SK-MEL-5 (cell line): ENCODE measurements at regions not wholly inside any gene's neighbourhood (a gene's known extent, or its start where the extent isn't known, plus 50 kb on each side); places are given as distances from the start of the nearest gene placed in this dataset.

ENCODE experiments used
- DNase-seq: peaks from one replicate; pipeline ENCODE4 v3.0.0-alpha.2; 2016; ENCODE audit warnings: low read depth, low spot score
- in situ Hi-C: cut with HindIII; loops from 2 replicates; pipeline ENCODE4 v1.10.0; 2016; ENCODE audit warnings: low sequenced_read_pairs, high pct_unique_total_duplicates, low pct_unique_long_range_greater_than_20kb

DNA sequence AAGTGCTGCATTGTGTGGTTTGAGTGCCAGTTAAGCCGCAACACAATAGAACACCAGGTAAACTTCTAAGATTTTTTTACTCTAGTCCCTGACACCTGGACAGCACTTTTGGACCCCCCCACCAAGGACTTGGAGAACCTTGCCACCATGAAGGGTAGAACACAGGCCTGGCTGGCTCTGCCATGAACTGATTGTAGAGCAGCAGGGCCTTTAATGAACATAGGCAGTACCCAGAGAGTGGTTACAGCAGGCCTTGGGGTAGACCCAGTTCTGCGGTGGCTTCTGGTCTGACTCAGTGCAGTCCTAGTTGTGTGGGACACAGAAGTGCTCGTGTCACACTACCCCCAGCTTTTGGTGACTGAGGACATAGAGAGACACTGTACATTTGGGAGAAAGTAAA lies 648.3 kb downstream of the PCDH19 start:
- in situ Hi-C loops = no loop called here
- no peak for DNase-seq

DNA sequence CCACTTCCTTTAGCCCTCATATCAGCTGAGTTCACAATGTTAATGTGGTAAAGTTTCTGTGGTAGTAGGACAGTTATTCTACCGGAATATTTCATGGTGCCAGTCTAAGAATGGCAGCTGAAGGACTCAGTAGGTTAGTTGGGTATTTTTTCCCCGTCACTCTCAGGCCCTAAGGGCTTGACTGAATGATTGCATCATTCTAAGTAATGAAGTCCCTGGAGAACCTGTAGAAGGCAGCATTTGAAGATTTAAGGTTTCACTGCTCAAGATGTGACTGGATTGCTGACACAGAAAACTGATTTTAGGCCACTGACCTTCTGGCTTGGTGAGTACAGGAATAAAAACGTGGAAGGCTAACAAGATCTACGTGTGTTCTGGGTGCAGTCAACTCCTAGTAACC lies 657.3 kb downstream of the PCDH19 start:
- in situ Hi-C loops = no loop called here
- peak; percentile 1 for DNase-seq

DNA sequence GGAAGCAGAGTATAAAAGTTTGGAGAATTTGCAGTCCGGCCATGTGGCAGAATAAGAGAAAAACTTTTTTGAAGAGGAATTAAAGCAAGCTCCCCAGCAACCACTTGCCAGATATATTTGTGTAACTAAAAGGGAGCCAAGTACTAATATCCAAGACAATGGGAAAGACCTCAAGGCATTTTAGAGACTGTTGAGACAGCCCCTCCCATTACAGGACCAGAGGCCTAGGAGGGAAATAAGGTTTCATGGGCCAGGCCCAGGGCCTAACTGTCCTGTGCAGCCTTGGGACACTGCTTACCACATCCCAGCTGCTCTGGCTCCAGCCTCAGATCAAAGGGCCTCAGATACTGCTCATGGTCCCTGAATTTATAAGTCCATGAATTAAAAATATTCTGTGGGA lies 659.4 kb downstream of the PCDH19 start:
- in situ Hi-C loops = no loop called here
- DNase-seq = no peak

DNA sequence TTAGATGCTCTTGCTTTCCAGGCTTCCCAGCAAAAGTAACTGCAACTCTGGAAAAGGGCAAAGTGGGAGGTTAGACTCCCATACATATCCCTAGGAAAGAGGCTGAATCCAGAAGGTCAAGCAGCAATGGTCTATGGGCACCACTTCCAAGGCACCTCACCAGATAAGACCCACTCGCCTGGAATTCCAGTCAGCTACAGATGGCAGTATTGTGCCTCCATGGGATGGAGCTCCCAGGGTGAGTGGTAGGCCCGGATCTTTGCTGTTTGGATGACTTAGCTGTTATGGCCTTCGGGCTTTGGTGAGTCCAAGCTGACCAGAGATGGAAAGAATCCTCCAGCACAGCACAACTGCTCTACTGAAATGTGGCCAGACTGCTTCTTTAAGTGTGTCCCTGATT lies 688.0 kb downstream of the PCDH19 start:
- DNase-seq = peak; percentile 26
- in situ Hi-C loops = no loop called here

DNA sequence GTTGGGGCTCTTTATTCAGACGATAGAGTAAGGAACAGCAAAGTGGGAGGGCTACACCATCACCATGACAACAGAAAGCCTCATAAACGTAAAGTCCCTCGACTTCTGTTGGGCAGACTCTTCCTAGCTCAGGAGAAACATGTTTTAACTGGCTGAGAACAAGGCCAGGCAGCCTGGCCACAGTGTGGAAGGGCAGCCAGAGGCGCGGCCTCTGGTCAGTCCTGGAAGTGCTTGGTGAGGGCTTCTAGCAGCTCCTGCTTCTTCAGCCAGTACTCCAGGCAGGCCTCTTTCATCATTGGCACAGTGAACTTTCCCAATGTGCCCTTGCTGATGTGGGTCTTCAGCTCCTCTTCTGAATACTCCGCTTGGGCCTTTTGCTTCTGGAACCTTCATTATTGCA lies 690.9 kb downstream of the PCDH19 start:
- in situ Hi-C loops = no loop called here
- DNase-seq = peak; percentile 0

DNA sequence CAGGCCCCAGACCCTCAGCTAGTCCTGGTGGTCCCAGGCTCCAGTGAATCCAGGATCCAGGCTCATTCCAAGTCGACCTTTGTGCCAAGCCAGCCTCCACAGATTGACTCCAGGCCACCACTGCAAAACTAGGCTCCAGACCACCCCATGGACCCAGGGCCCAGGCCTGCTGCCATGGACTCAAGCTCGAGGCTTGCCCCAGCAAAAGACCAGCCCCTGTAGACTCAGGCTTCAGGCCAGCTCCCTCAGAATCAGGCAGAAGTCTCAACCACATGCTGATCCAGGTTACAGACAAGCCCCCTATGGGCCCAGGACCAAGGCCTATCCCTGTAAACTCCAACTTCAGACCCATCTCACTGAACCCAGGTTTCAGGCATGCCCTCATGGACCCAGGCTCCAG lies 692.4 kb downstream of the PCDH19 start:
- in situ Hi-C loops = no loop called here
- DNase-seq = no peak

DNA sequence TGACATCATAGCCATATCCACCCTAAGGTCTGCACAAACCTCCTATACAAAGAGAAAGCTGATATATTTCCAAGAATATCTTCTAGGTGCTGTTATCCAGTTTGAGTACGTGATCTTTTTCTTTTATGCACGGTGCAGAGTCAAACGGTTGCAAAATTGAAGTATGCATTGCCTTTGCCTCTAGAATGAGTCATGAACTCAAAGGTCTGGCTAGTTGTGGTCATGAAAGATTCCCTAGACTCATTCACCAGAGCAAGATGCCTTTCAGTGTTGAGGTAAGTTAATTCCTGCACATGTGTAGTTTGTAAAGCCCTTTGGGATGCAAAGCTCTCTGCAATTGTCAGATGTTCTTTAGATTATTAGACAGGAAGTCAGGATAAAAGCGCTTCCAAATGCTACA lies 704.4 kb downstream of the PCDH19 start:
- no peak for DNase-seq
- in situ Hi-C loops = no loop called here

DNA sequence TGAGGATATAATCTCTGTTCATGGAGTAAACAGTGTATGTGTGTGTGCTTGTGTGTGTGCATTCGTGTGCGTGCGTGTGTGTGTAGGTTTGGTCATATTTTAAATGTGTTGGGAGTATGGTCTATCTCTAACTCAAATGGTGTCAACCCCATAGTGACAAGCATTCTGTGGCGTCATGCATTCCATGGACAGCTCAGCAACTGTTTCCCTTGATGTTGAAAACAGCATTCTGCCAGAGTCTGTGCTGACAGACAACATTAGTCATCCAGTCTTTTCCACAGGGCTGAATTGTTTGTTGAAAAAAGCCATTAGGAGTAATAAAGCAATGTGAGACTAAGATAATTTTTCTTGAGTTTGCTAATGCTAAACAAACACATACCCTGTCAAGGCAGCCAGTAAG lies 706.6 kb downstream of the PCDH19 start:
- in situ Hi-C loops = no loop called here
- DNase-seq = no peak

DNA sequence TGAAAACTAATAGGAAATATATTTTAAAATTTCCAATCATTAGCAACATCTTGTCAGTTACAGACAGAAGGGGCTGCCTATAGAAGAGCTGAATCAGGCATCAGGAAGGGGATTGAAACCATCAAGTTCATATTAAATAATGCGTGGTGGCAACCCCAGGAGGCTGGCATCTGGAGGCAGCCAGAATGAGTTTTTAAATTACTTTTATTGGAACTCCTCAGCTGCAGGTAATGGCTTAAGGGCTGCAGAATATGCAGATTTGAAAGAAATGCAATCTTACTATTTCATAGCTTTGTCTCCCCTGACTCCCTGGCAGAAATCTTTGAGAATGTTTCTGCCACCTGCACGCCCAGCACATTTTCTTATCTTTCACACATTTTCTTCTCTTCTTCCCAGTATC lies 711.6 kb downstream of the PCDH19 start:
- in situ Hi-C loops = no loop called here

DNA sequence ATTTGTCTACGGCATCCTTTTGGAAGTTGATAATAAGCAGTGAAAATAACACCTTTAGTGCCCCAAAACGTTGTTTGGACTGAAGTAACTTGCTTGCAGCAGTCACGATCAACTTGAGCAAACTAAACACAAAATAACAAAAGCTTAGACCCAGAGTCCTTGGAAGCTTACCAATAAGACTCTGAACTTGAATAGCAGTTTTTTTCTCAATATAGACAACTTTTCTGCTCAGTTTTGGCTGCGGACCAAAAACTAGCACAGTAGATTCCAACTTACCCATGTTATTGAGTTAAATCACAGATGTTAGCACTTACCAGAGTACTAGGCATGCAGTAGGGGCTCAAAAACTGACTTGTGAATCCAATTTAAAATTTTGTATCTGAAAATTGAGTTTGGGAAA lies 746.9 kb downstream of the PCDH19 start:
- in situ Hi-C loops = no loop called here

More for the DNA sequence above, 711.6 kb downstream of the PCDH19 start:
- DNase-seq = no peak

DNA sequence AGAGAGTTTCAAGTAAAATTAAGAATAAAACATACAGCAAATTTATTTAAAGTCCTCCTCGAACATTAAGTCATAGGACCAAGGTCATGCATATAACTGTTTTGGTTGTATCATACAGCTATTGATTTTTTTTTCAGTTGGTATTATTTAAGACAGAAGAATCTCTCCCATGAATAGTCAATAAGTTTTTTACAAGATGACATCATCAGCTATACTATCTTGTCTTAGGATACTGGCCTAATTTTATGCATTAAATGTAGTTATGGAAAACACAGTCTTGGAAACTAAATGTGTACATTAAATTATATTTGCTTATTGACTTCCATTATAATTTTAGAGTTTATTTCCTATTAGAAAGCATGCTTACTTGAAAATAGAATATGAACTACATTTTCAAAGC lies 755.9 kb downstream of the PCDH19 start:
- DNase-seq = no peak
- in situ Hi-C loops = no loop called here

More for the DNA sequence above, 746.9 kb downstream of the PCDH19 start:
- DNase-seq = no peak

DNA sequence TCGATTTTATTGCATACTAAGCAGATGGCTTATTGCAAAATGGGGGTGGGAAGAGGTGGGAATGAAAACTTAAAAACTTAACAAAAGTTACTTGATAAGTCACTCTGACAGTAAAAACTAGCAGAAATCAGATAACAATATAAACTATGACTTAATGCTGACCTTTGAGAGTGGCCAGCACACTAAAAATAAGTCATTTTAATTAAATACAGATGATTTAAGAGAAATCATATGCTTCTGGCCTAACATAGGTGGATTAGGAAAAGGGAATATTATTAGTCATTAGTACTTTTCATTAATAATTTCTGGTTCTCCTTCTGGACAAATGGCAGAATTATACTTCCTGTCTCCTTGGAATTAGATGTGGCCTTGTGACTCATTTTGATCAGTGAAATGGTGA lies 756.7 kb downstream of the PCDH19 start:
- in situ Hi-C loops = no loop called here

DNA sequence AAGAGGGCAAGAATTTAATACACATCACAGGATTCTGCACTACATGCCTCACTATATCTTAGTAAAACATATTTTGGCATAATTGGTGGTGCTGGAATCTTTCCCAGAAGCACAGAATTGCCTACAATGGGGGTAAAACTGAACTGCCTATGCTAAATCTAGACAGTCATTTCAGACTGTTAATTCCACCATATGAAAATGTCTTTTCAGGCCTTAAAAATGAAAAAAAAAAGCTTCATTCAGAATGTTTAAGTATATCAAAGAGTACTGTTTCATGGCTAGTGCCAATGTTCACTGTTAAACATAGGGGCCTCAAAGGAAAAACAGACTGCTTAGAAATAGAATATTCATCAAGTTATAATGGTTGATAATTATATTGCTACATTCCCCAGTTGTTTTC lies 797.0 kb downstream of the PCDH19 start:
- in situ Hi-C loops = no loop called here
- DNase-seq = no peak

More for the DNA sequence above, 756.7 kb downstream of the PCDH19 start:
- no peak for DNase-seq

DNA sequence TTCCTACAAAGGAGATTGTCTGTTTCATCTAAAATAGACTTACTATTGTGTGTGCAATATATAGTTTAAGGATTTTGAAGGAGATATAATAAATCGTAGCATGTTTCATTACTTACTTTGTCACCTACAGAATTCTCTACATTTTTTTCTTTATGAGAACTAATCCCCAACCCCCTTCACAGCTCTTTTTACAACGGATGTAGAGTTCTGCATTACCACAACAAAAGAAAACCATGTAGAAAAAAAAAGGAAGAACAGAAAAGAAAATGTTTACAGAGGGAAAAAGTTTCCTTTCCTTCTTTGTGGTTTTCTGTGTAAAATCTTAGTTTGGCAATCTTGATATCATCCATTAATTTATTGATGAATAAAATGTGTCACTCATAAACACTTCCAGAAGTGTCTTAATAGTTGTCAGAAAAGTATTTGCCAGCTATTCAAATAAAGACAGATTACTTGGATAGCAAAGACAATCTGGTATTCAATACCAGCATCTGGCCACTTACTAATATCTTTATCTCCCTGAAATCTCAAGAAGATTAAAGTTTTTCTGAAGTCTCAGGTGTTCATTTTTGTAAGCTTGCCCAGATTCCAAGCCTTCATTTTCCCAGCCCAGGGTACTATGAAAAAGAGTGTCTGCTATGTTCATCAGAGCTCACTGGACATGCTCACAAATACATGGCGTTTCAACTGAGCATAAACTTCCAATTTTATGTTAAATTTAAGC lies 806.8 kb downstream of the PCDH19 start:
- in situ Hi-C loops = no loop called here
- DNase-seq = no peak

DNA sequence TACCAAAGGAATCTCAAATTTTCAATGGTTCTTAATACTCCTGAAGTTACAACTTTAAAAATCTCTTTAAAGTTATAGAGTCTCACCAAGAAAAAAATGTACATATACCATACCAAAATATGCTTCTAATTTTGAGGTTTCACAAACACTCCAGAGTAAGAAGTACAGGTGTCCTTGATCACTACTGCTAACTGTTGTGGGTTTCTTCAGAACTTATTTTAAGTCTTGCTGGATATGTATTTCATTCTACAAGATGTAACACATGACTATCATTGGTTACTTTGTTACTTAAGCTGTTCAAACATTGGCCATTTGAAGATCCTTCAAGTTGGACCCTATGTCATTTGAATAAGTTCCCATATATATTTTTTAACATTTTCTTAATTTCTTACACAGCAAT lies 808.0 kb downstream of the PCDH19 start:
- no peak for DNase-seq
- in situ Hi-C loops = no loop called here

DNA sequence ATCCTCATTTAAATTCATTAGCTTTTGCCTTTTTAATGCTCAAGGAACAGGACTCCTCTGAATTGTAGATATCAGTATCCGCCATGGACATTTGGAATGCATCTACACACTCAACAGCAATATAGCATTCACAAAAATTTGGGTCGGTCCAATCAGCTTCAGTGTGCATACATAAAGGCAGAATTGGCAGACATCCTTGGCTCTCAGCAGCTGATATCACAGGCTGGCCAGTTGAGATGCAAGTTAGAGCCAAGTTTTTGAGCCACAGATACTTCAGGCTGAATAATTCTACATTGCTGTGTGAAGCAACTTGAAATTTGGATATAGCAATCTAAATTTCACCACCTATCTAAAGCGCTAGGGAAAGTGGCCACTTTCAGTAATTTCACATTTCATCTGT lies 821.1 kb downstream of the PCDH19 start:
- no peak for DNase-seq
- in situ Hi-C loops = no loop called here

DNA sequence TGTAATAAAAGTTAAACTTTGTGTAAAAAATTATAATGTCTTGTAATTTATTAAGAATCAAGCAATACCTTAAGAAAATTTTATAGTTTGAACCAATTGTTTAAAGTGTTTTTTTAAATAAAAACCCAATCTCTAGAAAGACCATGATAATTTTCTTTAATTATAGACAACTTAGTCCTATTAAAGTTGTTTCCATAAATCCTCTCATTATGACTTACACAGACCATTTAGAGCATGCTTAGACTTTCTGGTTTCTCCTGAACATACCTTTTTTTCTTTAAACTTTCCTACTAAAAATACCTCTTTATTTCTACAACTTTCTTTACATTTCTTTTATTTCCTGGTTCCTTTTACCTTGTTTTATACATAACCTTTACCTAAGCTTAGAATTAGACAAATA lies 837.4 kb downstream of the PCDH19 start:
- in situ Hi-C loops = no loop called here
- DNase-seq = no peak

DNA sequence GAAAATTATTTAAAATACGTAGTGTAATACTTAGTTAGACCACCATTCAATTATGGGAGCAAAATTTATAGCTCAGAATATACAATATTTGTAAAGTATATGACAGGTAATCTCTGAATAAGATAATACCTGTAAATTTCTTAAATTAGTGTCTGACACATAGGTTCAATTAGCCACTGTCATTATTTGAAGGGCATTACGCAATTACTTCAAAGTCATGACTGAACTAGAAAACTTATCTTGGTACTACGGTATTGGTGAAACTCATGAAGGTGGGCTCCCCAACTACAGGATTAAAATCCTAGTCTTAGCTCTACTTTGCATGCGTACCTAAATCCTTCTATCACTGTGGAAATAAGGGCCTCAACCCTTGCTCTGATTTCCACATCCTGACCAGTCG lies 860.7 kb downstream of the PCDH19 start:
- in situ Hi-C loops = no loop called here
- no peak for DNase-seq

DNA sequence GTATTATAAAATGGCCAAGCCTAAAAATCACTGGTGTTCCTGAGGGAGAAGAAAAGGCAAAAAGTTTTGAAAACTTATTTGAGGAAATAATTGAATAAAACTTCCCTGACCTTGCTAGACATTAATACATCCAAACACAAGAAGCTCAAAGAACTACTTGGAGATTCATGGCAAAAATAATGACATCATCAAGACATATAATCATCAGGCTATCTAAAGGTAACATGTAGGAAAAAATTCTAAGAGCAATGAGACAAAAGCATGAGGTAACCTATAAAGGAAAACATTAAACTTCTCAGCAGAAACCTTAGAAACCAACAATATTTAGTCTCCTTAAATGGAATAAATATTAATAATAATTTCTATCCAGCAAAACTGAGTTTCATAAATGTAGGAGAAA lies 887.6 kb downstream of the PCDH19 start:
- in situ Hi-C loops = no loop called here
- DNase-seq = no peak

DNA sequence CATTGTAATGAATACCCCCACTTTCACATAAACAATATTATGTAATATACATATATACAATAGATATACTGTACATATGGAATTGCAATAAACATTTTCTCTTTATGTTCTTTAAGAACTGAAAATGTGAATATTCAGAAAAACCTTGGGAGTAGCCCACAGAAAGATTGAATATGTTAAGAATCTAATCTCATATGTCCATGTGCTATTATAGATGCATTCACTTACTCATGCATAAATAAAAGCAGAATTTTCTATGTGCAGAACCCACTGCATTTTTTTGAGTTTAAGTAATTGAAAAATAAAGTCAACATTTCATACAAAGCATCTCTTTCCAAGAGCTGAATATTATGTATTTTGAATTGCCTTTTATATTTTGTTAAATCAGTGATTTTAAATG lies 902.3 kb downstream of the PCDH19 start:
- DNase-seq = no peak
- in situ Hi-C loops = no loop called here
